Activated naive CD8-positive, alpha-beta T cell treated with anti-CD3 and anti-CD28 coated beads, Interleukin-2, amount 50 U/mL, for 24 hours (primary cell): ENCODE measurements at regions not wholly inside any gene's neighbourhood (a gene's known extent, or its start where the extent isn't known, plus 50 kb on each side); places are given as distances from the start of the nearest gene placed in this dataset.
"Not testable (repeated sequence)": the region's sequence is repeated elsewhere in the genome, so short reads cannot be mapped to it uniquely, and the experiment has no call there.

ENCODE experiments used
- ATAC-seq: fragments of 150-1000 bp; cut with Tn5 transposase; one replicate; pipeline ENCODE4 v1.10.0; 2021
- DNase-seq: peaks from one replicate; pipeline ENCODE4 v3.0.0; 2021
- H3K27ac Mint-ChIP-seq: one replicate; pipeline ENCODE4 v1.8.0; 2021; ENCODE audit warnings: mild to moderate bottlenecking, mixed read lengths
- H3K27me3 Mint-ChIP-seq: one replicate; pipeline ENCODE4 v1.8.0; 2021; ENCODE audit warnings: mixed read lengths
- H3K36me3 Mint-ChIP-seq: one replicate; pipeline ENCODE4 v1.8.0; 2021; ENCODE audit warnings: low read depth, mixed read lengths
- H3K4me1 Mint-ChIP-seq: one replicate; pipeline ENCODE4 v1.8.0; 2021; ENCODE audit warnings: mixed read lengths
- H3K4me3 Mint-ChIP-seq: one replicate; pipeline ENCODE4 v1.8.0; 2021; ENCODE audit warnings: mild to moderate bottlenecking, moderate library complexity, mixed read lengths
- H3K9me3 Mint-ChIP-seq: one replicate; pipeline ENCODE4 v1.8.0; 2021; ENCODE audit warnings: mixed read lengths

DNA sequence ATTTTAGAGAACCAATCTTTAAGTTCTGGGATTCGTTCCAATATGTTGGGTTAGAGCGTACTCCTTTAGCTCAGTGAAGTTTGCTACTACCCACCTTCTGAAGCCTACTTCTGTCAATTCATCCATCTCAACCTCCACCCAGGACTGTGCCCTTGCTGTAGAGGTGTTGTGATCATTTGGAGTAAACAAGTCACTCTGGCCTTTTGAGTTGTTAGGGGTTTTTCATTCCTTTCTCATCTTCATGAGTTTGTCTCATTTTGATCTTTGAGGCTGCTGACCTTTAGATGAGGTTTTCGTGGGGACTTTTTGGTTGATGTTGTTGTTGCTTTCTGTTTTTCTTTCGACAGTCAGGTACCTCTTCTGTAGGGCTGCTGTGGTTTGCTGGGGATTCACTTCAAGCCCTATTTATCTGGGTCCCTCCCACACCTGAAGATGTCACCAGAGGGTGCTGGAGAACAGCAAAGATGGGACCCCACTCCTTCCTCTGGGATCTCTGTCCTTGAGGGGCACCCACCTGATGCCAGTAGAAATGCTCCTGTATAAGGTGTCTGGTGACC lies 158.4 kb downstream of the ANKRD36B start:
- ATAC-seq = peak; percentile 24
- H3K36me3 Mint-ChIP-seq = not testable (repeated sequence)

DNA sequence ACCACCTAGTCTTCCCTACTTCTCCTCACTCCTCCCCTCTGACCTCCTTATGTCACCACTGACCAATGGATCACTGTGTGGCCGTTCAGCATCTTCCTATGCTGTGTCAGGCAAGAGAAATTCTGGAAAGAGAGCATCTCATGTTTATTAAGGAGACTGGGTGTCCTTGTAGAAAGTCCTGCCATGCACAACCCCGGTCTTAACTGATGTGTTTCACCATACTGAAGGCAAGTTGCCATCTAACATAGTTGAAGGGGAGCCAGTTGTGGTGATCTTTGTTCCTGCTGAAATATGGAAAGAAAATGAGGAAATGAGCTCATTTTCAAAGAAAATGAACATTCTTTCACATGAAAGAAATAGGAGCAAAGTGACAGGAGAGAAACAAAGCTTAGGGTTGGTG lies 167.3 kb downstream of the ANKRD36B start:
- not testable (repeated sequence) for H3K27me3 Mint-ChIP-seq

More for the DNA sequence above, 158.4 kb downstream of the ANKRD36B start:
- H3K9me3 Mint-ChIP-seq, H3K4me1 Mint-ChIP-seq, H3K4me3 Mint-ChIP-seq, H3K27me3 Mint-ChIP-seq, DNase-seq, H3K27ac Mint-ChIP-seq: not testable (repeated sequence)

DNA sequence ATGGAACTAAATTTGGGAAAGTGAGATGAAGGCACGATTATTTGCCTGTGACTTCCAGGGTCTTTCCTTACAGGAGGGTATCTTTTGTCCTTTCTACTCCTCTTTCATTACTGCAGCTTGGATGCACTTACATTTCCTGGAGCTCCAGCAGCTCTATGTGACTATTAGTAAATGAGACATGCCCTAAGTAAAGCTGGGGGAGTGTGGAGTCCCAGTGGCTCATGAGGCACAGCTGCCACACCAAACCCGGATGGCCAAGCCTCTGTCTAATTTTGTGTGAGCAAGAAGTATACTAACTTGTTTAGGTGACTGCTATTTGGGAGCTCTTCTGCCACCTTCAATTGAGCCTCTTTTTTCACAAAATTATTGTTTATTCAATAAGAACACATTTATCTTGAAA lies 183.3 kb downstream of the ANKRD36B start:
- ATAC-seq, H3K27ac Mint-ChIP-seq, H3K36me3 Mint-ChIP-seq, H3K4me1 Mint-ChIP-seq, DNase-seq, H3K4me3 Mint-ChIP-seq, H3K9me3 Mint-ChIP-seq, H3K27me3 Mint-ChIP-seq: not testable (repeated sequence)

More for the DNA sequence above, 167.3 kb downstream of the ANKRD36B start:
- H3K36me3 Mint-ChIP-seq, H3K9me3 Mint-ChIP-seq, DNase-seq, H3K4me3 Mint-ChIP-seq, H3K27ac Mint-ChIP-seq, H3K4me1 Mint-ChIP-seq, ATAC-seq: not testable (repeated sequence)

DNA sequence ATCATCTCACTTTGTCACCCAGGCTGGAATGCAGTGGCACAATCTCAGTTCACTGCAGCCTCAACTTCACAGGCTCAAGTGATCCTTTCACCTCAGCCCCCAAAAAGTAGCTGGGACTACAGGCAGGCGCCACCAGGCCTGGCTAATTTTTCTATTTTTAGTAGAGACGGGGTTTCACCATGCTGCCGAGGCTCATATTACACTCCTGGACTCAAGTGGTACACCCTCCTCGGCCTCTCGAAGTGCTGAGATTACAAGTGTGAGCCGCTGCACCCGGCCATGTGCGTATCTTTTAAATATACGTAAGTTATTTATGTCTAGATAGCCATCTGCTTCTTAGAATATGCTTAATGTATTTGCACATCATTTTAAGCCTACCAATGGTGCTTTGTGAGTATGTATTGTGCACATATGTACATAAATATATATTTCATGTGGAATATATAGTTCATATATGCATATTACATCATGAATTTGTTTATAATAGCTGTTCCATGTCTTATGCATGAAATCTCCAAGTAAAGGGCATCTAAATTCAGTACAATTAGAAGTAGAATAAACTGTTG lies 184.4 kb downstream of the ANKRD36B start:
- not testable (repeated sequence) for H3K4me1 Mint-ChIP-seq, H3K9me3 Mint-ChIP-seq, ATAC-seq, DNase-seq, H3K27ac Mint-ChIP-seq, H3K27me3 Mint-ChIP-seq, H3K36me3 Mint-ChIP-seq, H3K4me3 Mint-ChIP-seq

DNA sequence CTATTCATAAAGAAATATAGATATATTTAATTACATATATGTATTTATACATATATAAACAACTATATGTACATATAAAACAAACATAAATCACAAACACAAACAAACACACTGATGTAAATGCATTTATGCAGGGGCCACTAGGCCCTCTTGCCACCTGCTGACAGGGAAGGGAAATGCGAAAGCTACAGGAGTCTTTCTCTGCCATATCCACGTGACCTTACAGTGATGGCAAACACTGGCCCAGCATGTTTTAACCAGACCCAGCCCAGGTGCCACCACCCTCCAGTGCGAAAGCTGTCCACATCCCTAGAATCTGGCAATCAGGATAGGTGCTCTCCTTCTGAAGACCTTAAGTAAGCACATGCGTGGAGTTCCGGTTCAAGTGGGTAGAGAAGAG lies 187.0 kb downstream of the ANKRD36B start:
- not testable (repeated sequence) for H3K4me3 Mint-ChIP-seq, ATAC-seq, H3K27ac Mint-ChIP-seq, H3K4me1 Mint-ChIP-seq, H3K36me3 Mint-ChIP-seq, DNase-seq, H3K27me3 Mint-ChIP-seq, H3K9me3 Mint-ChIP-seq

DNA sequence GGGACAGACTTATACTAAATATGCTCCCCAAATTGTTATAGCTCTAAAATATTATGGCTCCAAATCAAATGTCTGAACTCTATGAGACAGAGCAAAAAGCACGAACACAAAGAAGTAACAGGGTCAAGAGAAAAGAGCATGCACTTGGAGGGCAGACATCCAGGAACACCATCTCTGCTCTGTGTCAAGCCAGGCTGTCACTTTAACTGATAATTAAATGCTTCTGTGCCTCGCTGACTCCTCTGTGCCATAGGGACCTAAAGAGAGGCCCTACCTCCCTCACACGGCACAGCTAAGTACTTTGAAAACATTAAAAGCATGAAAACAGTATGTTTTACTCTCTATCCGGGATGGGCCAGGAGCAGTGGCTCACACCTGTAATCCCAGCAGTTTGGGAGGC lies 194.0 kb downstream of the ANKRD36B start:
- not testable (repeated sequence) for H3K9me3 Mint-ChIP-seq, H3K4me1 Mint-ChIP-seq, ATAC-seq, H3K27me3 Mint-ChIP-seq, DNase-seq, H3K27ac Mint-ChIP-seq, H3K4me3 Mint-ChIP-seq, H3K36me3 Mint-ChIP-seq

DNA sequence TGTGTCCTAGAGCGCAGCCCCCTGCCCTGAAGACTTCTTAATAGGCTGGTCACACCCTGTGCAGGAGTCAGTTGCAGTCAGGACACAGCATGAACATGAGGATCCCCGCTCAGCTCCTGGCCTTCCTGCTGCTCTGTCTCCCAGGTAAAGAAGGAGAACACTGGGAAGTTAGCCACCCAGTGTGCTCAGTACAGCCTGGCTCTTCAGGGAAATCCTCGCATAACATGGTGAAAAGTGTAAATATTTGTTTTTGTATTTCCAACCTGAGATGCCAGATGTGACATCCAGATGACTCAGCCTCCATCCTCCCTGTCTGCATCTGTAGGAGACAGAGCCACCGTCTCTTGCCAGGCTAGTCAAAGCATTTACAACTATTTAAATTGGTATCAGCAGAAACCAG lies 203.9 kb downstream of the ANKRD36B start:
- H3K36me3 Mint-ChIP-seq, H3K4me3 Mint-ChIP-seq, H3K27ac Mint-ChIP-seq, H3K4me1 Mint-ChIP-seq, H3K27me3 Mint-ChIP-seq, H3K9me3 Mint-ChIP-seq, DNase-seq, ATAC-seq: not testable (repeated sequence)

DNA sequence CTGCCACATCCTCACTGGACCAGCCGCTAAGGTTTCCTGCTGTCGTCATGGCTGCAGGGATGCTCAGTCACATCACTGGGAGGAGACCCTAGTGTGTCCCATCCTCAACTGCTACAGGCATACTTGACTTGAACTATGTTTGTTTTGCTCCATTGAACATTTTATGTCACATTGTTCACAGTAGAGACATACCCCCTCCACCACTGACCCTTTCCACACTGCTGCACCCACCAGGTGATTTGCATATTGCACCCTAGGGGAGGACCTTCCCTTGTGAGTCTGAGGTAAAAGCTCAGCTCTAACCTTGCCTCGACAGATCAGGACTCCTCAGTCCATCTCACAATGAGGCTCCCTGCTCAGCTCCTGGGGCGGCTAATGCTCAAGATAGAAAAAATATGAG lies 213.8 kb downstream of the ANKRD36B start:
- H3K4me3 Mint-ChIP-seq, H3K36me3 Mint-ChIP-seq, H3K9me3 Mint-ChIP-seq, H3K27ac Mint-ChIP-seq, H3K4me1 Mint-ChIP-seq, DNase-seq, H3K27me3 Mint-ChIP-seq: not testable (repeated sequence)
- peak; percentile 15 for ATAC-seq

DNA sequence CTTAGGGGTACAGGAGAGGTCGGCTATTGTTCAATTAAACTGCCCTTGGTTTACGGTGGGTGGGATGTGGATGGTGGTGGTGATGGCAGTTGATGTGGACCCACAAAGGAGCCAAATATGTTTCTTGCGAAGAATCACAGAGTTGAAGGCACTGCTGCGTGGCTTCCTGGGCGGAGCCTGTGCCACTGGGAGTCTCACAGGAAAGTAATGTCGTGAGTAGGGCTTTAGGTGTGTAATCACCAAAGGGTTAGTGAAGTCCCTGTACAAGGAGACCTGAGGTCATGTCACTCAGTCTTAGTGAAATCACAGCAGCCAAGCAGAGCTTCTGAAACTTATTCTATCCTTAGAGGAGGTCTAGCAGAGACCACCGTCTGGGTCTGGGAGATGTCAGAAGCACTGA lies 215.3 kb downstream of the ANKRD36B start:
- not testable (repeated sequence) for H3K9me3 Mint-ChIP-seq, H3K27ac Mint-ChIP-seq, H3K4me3 Mint-ChIP-seq, H3K4me1 Mint-ChIP-seq, H3K36me3 Mint-ChIP-seq, H3K27me3 Mint-ChIP-seq, DNase-seq, ATAC-seq

DNA sequence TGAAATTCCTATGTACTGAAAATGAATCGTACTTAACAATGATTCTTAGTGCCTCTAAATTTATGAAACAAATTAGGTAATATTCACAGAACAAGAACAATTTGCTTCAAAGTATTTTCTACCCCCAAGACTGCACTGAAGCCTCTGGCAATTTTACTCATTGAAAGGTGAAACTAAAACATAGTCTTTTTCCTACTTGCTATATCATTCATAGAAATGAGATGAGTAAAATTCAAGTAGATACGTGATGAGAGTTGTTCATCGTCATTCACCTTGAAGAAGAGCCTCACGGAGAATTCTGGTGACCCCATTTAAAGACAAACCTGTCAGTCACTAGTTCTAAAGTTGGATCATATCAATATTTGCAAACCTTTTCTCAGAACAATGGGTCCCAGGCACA lies 226.5 kb downstream of the ANKRD36B start:
- not testable (repeated sequence) for H3K27ac Mint-ChIP-seq, H3K36me3 Mint-ChIP-seq, H3K4me1 Mint-ChIP-seq, DNase-seq, ATAC-seq, H3K9me3 Mint-ChIP-seq, H3K4me3 Mint-ChIP-seq
- peaks cover 10% of the 10 kb centered on the region for H3K27me3 Mint-ChIP-seq

DNA sequence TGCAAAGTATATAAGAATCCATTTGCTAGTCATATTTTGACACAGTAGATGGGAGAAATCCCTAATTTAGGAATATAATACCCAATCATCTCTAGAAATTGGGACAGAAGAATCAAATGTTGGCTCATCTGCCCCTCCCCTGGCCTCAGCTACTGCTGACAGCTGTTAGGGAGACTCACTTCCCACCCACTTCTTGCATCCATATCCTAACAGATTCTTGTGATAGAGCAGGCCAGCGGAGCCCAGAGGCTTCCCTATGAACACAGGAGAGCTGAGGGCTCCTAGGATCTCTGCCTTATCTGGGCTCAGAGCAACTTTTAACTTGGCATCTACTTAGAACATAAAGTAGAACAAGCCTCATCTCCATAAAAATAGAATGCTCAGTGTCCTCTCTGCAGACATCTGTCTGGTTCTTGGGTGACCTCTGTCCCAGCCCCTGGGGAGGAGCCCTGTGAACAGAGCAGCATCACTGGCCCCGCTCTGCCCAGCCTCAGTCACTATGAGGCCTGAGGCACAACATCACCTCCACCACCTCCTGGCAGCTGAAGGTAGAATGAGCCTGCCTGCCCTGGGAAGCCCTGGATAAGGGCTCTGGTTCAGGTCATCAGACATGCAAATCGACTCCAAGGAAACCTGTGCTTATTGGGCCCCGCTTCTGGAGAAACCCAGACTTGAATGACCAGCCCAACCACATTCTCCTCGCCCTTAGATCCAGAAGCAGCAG lies 229.7 kb downstream of the ANKRD36B start:
- ATAC-seq (no peak), DNase-seq (no peak)
- no peaks in the 10 kb centered on the region for H3K4me1 Mint-ChIP-seq
- H3K4me3 Mint-ChIP-seq = no peak overlapping the region
- H3K27ac Mint-ChIP-seq = no peak overlapping the region
- no peaks in the 10 kb centered on the region for H3K9me3 Mint-ChIP-seq
- no peaks in the 10 kb centered on the region for H3K36me3 Mint-ChIP-seq
- H3K27me3 Mint-ChIP-seq = peaks cover 20% of the 10 kb centered on the region

DNA sequence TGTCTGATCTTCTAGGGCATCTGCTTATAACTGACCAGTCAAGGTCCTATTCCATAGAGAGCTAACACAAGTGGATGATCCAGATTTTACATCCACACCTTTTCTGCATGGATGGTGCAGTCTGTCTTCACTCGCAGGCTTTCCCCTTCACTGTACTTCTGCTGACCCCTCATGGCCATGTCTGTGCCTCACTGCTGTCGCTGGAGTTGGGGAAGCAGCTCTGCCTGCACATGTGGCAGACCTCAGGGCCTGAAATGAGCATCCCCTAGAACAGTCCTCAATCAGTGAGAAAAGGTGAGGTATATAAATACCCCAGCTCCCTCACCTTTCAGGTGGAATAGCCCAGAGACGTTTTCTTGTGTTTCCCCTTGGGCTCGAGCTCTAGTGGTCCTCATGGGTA lies 233.8 kb downstream of the ANKRD36B start:
- Mint-ChIP-seq H3K9me3 (no peaks in the 10 kb centered on the region), H3K4me1 (no peaks in the 10 kb centered on the region), H3K27me3 (peaks cover 34% of the 10 kb centered on the region), H3K27ac (no peak overlapping the region), H3K4me3 (no peak overlapping the region), H3K36me3 (no peaks in the 10 kb centered on the region)
- DNase-seq (no peak), ATAC-seq (no peak)

DNA sequence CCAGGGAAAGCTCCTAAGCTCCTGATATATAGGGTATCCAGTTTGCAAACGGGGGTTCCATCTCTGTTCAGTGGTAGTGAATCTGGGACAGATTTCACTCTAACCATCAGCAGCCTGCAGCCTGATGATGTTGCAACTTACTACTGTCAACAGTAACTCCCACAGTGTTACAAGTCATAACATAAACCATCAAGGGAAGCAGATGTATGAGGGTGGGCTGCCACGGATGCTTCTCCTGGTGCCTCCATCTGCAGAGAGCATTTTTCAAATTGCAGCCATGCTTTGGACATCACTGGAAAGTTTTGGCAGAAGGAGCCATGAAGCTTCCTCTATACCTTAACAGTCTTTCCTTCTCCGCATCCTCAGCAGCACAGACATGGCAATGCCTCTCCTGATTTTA lies 234.5 kb downstream of the ANKRD36B start:
- H3K9me3 Mint-ChIP-seq = no peaks in the 10 kb centered on the region
- H3K27ac Mint-ChIP-seq = no peak overlapping the region
- H3K36me3 Mint-ChIP-seq = no peaks in the 10 kb centered on the region
- no peaks in the 10 kb centered on the region for H3K4me1 Mint-ChIP-seq
- no peak for DNase-seq
- no peak overlapping the region for H3K4me3 Mint-ChIP-seq
- ATAC-seq = no peak
- peaks cover 34% of the 10 kb centered on the region for H3K27me3 Mint-ChIP-seq

DNA sequence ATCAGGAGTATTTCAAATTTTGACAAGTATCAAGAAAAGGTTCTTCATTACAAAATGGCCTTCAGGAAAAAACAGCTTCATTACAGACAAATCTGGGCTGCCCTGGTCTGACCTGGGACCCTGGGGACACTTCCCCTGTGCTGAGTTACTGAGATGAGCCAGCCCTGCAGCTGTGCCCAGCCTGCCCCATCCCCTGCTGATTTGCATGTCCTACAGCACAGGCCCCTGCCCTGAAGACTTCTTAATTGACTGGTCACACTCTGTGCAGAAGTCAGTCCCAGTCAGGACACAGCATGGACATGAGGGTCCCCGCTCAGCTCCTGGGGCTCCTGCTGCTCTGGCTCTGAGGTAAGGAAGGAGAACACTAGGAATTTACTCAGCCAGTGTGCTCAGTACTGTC lies 235.1 kb downstream of the ANKRD36B start:
- DNase-seq (no peak), ATAC-seq (no peak)
- H3K27me3 Mint-ChIP-seq = peaks cover 32% of the 10 kb centered on the region
- H3K4me1 Mint-ChIP-seq = no peaks in the 10 kb centered on the region
- H3K36me3 Mint-ChIP-seq = no peaks in the 10 kb centered on the region
- no peaks in the 10 kb centered on the region for H3K9me3 Mint-ChIP-seq
- no peak overlapping the region for H3K27ac Mint-ChIP-seq
- no peak overlapping the region for H3K4me3 Mint-ChIP-seq

DNA sequence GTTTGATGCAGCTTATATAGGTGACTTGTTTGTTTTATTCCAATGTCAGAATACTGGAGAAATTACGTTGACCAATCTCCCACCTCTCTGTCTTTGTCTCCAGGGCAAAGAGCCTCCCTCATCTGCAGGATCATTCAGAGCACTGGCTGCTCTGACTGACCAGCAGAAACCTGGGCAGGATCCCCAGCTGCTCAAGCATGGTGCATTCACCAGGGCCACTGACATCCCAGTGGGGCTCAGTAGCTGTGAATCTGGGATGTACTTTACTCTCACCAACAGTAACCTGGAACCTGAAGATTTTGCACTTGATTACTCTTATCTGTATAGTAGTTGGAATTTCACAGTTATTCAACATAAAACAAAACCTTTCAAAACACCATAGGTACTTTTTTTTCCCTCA lies 235.9 kb downstream of the ANKRD36 start:
- ATAC-seq (no peak), DNase-seq (no peak)
- no peak overlapping the region for H3K27ac Mint-ChIP-seq
- H3K36me3 Mint-ChIP-seq = no peaks in the 10 kb centered on the region
- no peaks in the 10 kb centered on the region for H3K9me3 Mint-ChIP-seq
- H3K4me3 Mint-ChIP-seq = no peak overlapping the region
- H3K4me1 Mint-ChIP-seq = no peaks in the 10 kb centered on the region
- peaks cover 15% of the 10 kb centered on the region for H3K27me3 Mint-ChIP-seq
